ENCODE measurements at regions not wholly inside any gene's neighbourhood (a gene's known extent, or its start where the extent isn't known, plus 50 kb on each side); places are given as distances from the start of the nearest gene placed in this dataset.

DNA sequence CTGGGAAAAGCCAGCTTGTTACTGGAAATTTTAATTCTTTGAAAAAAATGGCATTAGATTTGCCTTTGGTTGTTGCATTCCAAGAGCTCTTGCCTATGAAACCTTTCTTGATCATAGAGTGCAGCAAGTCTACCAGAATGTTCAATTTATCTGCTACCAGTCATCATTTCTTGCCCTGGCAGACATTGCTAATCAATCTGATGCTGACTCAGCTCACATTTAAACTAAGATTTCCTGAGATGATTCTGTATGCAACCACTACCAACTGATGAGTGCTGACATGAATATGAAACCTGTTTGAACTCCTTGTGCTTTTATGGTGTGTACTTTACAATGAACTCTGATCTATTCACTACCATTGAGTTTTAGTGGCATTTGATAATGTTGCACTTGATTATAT is 166.5 kb upstream of the SALL1 start:
- Histone ChIP-seq H3K9ac (ENCODE audit: low read depth, low read length) (no peak overlapping the region), H3K9me3 (ENCODE audit: control insufficient read depth, insufficient read depth, low read length) (no peaks in the 10 kb centered on the region), H3K4me3 (ENCODE audit: low read depth, low read length) (no peak overlapping the region), H3K36me3 (ENCODE audit: control insufficient read depth, insufficient read depth, low read length) (no peaks in the 10 kb centered on the region), H3K4me1 (ENCODE audit: control insufficient read depth, insufficient read depth, low read length) (no peaks in the 10 kb centered on the region), H3K27me3 (ENCODE audit: control insufficient read depth, insufficient read depth, low read length) (no peaks in the 10 kb centered on the region)

DNA sequence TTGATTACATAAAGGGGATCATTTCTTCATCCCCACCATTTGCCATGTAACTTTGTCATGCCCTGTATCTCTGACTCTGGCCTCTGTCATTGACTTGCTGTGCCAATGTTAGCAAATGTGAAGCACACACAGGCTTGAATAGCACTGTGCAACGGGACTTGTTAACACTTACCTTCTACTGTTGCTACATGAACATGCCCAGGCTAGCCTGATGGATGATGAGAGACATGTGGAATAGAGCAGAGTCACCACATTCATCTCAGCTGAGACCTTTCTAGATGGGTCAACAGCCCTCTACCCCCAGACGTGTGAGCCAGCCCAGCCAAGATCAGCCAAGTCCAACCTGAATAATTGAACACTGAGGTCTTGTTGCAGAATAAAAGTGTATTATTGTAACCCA is 162.1 kb upstream of the SALL1 start:
- H3K36me3 ChIP-seq (ENCODE audit: control insufficient read depth, insufficient read depth, low read length): no peaks in the 10 kb centered on the region
- H3K27me3 ChIP-seq (ENCODE audit: control insufficient read depth, insufficient read depth, low read length): no peaks in the 10 kb centered on the region
- H3K4me3 ChIP-seq (ENCODE audit: low read depth, low read length): no peak overlapping the region
- H3K9ac ChIP-seq (ENCODE audit: low read depth, low read length): no peak overlapping the region
- no peaks in the 10 kb centered on the region for H3K9me3 ChIP-seq (ENCODE audit: control insufficient read depth, insufficient read depth, low read length)
- no peaks in the 10 kb centered on the region for H3K4me1 ChIP-seq (ENCODE audit: control insufficient read depth, insufficient read depth, low read length)

DNA sequence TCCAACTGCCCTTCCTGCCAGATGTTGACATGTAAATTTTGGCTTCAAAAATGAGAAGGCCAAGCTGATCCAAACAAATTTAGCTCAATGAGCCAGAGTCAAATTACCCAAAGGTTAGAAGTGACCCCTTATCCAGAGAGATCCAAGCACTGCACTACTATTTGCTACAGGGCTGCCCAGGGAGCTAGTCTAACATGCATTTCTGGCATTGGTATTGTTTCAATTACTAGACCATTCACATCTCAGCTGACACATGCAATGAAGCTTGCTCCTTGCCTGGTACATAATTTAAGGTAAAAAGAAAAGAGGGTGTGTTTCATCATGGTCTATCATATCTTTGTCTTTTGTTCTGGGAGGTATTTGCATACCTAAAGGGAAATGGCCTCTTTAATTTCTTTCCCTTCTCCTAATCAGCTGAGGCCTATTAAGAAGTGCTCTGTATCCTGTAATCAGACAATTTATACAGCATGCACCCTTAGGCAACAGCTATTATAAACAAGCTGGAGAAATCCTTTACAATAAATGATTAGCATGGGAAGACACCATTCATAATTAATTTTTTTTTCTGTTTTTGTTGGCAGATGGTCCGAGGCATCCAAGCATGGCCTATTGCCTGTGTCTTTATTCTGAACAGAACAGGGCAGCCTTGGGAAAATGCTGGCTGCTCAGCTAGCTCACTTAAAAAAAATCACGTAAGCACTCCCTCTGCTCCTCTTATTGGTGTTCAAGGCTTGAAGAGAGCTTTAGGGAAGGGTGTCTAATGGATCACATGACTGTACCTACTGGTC is 161.5 kb upstream of the SALL1 start:
- no peaks in the 10 kb centered on the region for H3K36me3 ChIP-seq (ENCODE audit: control insufficient read depth, insufficient read depth, low read length)
- no peak overlapping the region for H3K9ac ChIP-seq (ENCODE audit: low read depth, low read length)

DNA sequence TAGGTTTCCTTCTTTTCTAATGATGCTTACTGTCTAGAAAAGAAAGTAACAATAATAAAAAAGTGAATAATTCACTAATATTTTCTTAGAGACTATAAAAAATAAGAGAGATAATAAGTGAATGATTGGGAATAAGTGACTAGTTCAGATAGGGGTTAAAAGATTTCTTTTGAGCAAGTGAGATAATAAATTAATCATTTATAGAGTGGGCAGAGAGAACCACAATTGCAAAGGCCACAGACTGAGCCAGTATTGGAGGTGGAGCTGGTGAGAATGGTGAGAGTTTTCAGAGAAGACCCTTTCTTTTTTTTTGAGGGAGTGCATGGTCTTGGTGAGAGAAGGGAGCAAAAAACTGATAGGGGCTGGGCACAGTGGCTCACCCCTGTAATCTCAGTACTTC is 159.1 kb upstream of the SALL1 start:
- Histone ChIP-seq H3K36me3 (ENCODE audit: control insufficient read depth, insufficient read depth, low read length) (no peaks in the 10 kb centered on the region), H3K4me3 (ENCODE audit: low read depth, low read length) (no peak overlapping the region), H3K9me3 (ENCODE audit: control insufficient read depth, insufficient read depth, low read length) (no peaks in the 10 kb centered on the region)

More for the DNA sequence above, 161.5 kb upstream of the SALL1 start:
- Histone ChIP-seq H3K4me1 (ENCODE audit: control insufficient read depth, insufficient read depth, low read length) (no peaks in the 10 kb centered on the region), H3K27me3 (ENCODE audit: control insufficient read depth, insufficient read depth, low read length) (no peaks in the 10 kb centered on the region), H3K9me3 (ENCODE audit: control insufficient read depth, insufficient read depth, low read length) (no peaks in the 10 kb centered on the region), H3K4me3 (ENCODE audit: low read depth, low read length) (no peak overlapping the region)

DNA sequence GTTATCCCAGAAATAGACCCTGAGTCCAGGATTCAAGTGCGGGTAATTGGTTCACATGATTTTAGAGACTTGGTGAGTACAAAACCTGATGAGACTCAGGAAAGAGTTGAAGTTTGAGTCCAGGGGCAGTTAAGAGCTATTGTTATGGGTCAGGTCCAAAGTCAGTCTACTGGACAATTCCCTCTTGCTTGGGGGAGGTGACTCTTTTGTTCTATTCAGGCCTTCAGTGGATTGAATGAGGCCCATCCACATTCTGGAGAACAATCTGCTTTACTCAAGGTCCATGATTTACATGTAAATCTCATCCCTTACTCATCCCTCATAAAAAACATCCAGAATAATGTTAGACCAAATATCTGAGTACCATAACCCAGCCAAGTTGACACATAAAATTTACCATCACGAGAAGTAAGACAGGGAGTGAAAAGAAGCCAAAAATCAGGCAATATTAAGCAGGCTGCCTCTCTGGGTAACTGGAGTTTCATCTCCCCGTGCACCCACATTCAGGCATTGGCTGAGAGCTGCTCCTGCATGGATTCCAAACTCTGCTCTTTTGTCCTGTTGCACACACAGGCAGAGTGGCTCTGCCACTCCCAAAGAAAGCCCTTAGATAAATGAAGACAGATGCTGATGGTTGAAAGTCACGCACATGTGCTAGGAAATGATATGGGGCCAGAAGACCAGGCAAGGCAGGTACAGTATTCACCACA is 156.0 kb upstream of the SALL1 start:
- Histone ChIP-seq H3K4me3 (ENCODE audit: low read depth, low read length) (no peak overlapping the region), H3K4me1 (ENCODE audit: control insufficient read depth, insufficient read depth, low read length) (no peaks in the 10 kb centered on the region), H3K9ac (ENCODE audit: low read depth, low read length) (no peak overlapping the region), H3K9me3 (ENCODE audit: control insufficient read depth, insufficient read depth, low read length) (no peaks in the 10 kb centered on the region), H3K36me3 (ENCODE audit: control insufficient read depth, insufficient read depth, low read length) (no peaks in the 10 kb centered on the region), H3K27me3 (ENCODE audit: control insufficient read depth, insufficient read depth, low read length) (no peaks in the 10 kb centered on the region)

More for the DNA sequence above, 159.1 kb upstream of the SALL1 start:
- no peaks in the 10 kb centered on the region for H3K4me1 ChIP-seq (ENCODE audit: control insufficient read depth, insufficient read depth, low read length)
- H3K9ac ChIP-seq (ENCODE audit: low read depth, low read length): no peak overlapping the region
- H3K27me3 ChIP-seq (ENCODE audit: control insufficient read depth, insufficient read depth, low read length): no peaks in the 10 kb centered on the region

DNA sequence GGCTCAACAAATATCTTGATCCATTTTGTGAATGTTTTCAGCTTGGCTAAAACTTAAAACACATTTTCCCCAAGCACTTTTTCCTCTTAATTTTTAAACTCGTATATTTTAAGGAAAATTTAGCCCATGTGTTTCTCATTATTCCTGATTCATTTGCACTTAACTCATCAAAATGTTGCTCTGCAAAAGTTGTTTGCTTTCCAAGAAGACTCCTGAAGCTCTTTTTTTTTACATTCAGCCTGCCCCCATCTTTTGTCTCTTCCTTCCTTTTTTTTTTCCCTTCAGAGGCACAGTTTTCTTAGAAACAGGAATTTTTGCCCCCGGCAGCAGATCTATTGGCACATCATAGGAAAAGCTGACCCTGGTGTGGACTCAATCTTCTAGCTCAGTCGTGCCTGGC is 155.0 kb upstream of the SALL1 start:
- Histone ChIP-seq H3K4me1 (ENCODE audit: control insufficient read depth, insufficient read depth, low read length) (no peaks in the 10 kb centered on the region), H3K9ac (ENCODE audit: low read depth, low read length) (no peak overlapping the region), H3K4me3 (ENCODE audit: low read depth, low read length) (no peak overlapping the region), H3K27me3 (ENCODE audit: control insufficient read depth, insufficient read depth, low read length) (no peaks in the 10 kb centered on the region), H3K36me3 (ENCODE audit: control insufficient read depth, insufficient read depth, low read length) (no peaks in the 10 kb centered on the region), H3K9me3 (ENCODE audit: control insufficient read depth, insufficient read depth, low read length) (no peaks in the 10 kb centered on the region)

DNA sequence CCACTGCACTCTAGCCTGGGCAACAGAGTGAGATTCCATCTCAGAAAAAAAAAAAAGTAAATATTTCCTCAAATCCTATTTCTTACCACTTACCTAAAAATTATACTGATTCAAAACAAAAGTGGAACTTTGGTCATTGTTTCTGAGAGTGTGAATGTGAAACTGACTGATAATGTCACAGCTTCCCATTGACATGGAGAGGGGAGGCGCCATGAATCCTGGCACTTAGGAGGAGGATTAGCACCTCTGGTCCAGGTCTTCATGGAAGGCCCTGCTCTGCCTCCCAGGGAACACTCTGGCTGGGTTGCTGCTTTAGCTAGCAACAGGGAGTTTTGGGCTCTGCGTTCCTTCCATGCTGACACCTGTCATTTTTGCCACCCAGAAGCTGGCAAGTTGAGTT is 154.3 kb upstream of the SALL1 start:
- no peak overlapping the region for H3K4me3 ChIP-seq (ENCODE audit: low read depth, low read length)

DNA sequence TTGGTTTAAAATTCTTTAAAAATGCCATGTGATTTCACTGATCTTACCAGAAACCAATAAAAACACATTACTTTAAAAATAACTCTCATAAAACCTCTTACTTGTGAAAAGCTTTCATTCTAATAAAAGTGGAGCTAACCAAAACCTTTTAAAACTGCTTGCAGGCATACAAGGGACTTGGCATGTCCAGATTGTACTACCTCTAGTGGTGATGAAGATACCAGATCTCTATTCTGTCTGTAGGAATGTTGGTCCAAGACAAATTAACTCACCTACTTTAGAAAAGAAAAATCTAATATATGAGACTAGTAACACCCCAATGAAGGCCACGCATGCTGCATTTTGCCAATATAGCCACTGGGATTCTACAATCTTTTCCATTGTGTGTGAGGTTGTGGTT is 151.0 kb upstream of the SALL1 start:
- no peaks in the 10 kb centered on the region for H3K9me3 ChIP-seq (ENCODE audit: control insufficient read depth, insufficient read depth, low read length)
- H3K4me1 ChIP-seq (ENCODE audit: control insufficient read depth, insufficient read depth, low read length): no peaks in the 10 kb centered on the region
- no peak overlapping the region for H3K9ac ChIP-seq (ENCODE audit: low read depth, low read length)
- H3K27me3 ChIP-seq (ENCODE audit: control insufficient read depth, insufficient read depth, low read length): no peaks in the 10 kb centered on the region
- H3K36me3 ChIP-seq (ENCODE audit: control insufficient read depth, insufficient read depth, low read length): no peaks in the 10 kb centered on the region
- no peak overlapping the region for H3K4me3 ChIP-seq (ENCODE audit: low read depth, low read length)

More for the DNA sequence above, 154.3 kb upstream of the SALL1 start:
- H3K27me3 ChIP-seq (ENCODE audit: control insufficient read depth, insufficient read depth, low read length): no peaks in the 10 kb centered on the region
- H3K4me1 ChIP-seq (ENCODE audit: control insufficient read depth, insufficient read depth, low read length): no peaks in the 10 kb centered on the region
- no peaks in the 10 kb centered on the region for H3K9me3 ChIP-seq (ENCODE audit: control insufficient read depth, insufficient read depth, low read length)
- no peaks in the 10 kb centered on the region for H3K36me3 ChIP-seq (ENCODE audit: control insufficient read depth, insufficient read depth, low read length)
- H3K9ac ChIP-seq (ENCODE audit: low read depth, low read length): no peak overlapping the region

DNA sequence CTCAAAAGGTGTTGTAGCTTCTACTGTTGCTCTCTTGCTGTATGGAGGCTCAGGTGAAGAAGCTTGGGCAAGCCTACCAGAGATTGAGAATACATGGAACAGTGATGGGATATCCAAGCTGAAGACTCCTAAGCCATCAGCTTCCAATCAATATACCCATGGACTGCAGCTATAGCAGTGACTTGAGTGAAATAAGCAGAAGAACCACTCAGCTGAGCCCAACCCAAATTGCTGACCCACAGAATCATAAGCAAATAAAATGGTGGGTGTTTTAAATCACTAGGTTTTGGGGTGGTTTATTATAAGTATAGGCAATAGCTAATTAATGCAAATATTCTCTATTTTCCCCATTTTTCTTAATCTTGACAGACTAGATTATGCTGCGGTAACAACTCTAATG is 147.7 kb upstream of the SALL1 start:
- Histone ChIP-seq H3K4me3 (ENCODE audit: low read depth, low read length) (no peak overlapping the region), H3K36me3 (ENCODE audit: control insufficient read depth, insufficient read depth, low read length) (no peaks in the 10 kb centered on the region), H3K27me3 (ENCODE audit: control insufficient read depth, insufficient read depth, low read length) (no peaks in the 10 kb centered on the region), H3K9ac (ENCODE audit: low read depth, low read length) (no peak overlapping the region), H3K9me3 (ENCODE audit: control insufficient read depth, insufficient read depth, low read length) (no peaks in the 10 kb centered on the region), H3K4me1 (ENCODE audit: control insufficient read depth, insufficient read depth, low read length) (no peaks in the 10 kb centered on the region)

DNA sequence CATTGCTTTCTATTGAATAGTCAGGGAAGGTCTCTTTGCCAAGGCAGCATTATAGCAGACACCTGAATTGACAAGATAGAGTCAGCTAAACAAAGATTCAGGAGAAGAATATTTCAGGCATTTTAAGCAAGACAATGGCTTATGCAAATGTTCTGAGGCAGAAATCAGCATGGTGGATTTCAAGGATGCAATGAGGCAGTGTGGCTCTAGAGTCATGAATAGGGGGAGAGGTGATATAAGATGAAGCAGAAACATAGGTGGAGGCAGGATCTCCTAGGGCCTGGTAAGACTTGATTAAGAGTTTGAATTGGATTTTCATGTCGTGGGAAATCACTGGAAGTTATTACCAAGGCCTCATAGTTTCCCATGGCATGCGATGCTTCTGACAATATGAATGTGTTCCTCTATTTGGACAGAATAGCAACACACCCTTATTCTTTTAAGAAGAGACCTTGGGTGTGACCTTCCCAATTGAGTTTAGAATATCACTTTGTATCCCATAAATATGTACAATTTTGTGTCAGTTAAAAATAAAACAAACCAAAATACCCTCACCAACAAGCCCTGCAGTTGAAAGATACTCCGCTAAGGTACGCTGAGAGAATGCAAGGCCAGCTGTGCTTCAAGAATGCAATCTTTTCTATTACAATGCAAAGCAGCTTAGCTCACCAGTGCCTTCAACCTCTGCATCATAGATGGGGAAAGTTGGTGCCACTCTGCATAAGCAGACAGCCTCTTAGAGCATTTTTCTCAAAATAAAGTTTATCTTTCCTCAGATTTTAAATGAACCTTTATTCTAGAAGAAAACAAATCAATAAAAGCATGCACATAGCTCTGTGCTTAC is 139.6 kb upstream of the SALL1 start:
- Histone ChIP-seq H3K4me3 (ENCODE audit: low read depth, low read length) (peak overlapping the region; percentile 6), H3K4me1 (ENCODE audit: control insufficient read depth, insufficient read depth, low read length) (peaks cover 15% of the 10 kb centered on the region), H3K9me3 (ENCODE audit: control insufficient read depth, insufficient read depth, low read length) (no peaks in the 10 kb centered on the region), H3K27me3 (ENCODE audit: control insufficient read depth, insufficient read depth, low read length) (no peaks in the 10 kb centered on the region), H3K9ac (ENCODE audit: low read depth, low read length) (no peak overlapping the region), H3K36me3 (ENCODE audit: control insufficient read depth, insufficient read depth, low read length) (no peaks in the 10 kb centered on the region)

DNA sequence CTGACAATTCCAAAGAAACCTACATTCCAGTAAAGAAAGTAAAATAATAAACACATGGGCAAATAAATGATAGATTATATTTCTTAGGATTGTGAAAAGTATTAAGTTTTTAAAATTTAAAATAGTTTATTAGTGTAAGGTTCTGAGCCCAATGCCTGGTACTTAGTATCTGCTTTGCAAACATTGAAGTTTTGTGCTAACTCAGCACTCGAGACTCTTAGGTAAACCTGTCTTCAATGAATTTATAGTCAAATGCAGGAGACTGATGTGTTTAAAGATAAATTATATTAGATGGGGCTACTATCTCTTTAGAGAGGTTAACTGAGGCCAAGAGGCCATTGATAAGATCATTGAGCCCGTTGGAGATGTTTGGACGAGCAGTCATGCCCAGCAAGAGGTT is 138.3 kb upstream of the SALL1 start:
- H3K4me3 ChIP-seq (ENCODE audit: low read depth, low read length): no peak overlapping the region
- H3K4me1 ChIP-seq (ENCODE audit: control insufficient read depth, insufficient read depth, low read length): peaks cover 15% of the 10 kb centered on the region
- no peaks in the 10 kb centered on the region for H3K27me3 ChIP-seq (ENCODE audit: control insufficient read depth, insufficient read depth, low read length)
- no peaks in the 10 kb centered on the region for H3K9me3 ChIP-seq (ENCODE audit: control insufficient read depth, insufficient read depth, low read length)
- H3K9ac ChIP-seq (ENCODE audit: low read depth, low read length): no peak overlapping the region
- H3K36me3 ChIP-seq (ENCODE audit: control insufficient read depth, insufficient read depth, low read length): no peaks in the 10 kb centered on the region

All from iPS-15b (cell line).